Endothelial cell of umbilical vein (primary cell): ENCODE measurements at regions not wholly inside any gene's neighbourhood (a gene's known extent, or its start where the extent isn't known, plus 50 kb on each side); places are given as distances from the start of the nearest gene placed in this dataset.

Experiments used
- BruUV-seq: library from RNA; stranded (reverse); fragments of 400-500 nt; replicated peaks from 2 replicates; lab custom pipeline; 2021; lab: Mats Ljungman, UMichigan
- CTCF ChIA-PET: fragments of 300-600, 350-600 bp; sonication (Branson Sonifier 250); formaldehyde crosslinking; loops from one replicate; lab custom pipeline; 2021; ENCODE audit warnings: antibody characterized with exemption, inconsistent platforms; lab: Charles Lee
- POLR2A ChIA-PET: fragments of 300-600, 350-600 bp; sonication (Branson Sonifier 250); formaldehyde crosslinking; loops from one replicate; lab custom pipeline; 2021; ENCODE audit warnings: antibody characterized with exemption, inconsistent platforms; lab: Charles Lee
- DNase-seq: peaks from one replicate; pipeline ENCODE4 v3.0.0-alpha.2; 2011; ENCODE audit warnings: low read depth, low spot score
- FAIRE-seq: peaks from 2 replicates; lab custom pipeline; 2011; peaks lifted over from hg19 to GRCh38; lab: Jason Lieb, UNC
- H2AFZ ChIP-seq: 2 replicates; pipeline ENCODE4 v1.6.0; 2012; ENCODE audit warnings: low read depth, low read length, control low read depth, inconsistent platforms
- H3K27ac ChIP-seq: 2 replicates; pipeline ENCODE4 v1.5.1; 2011; ENCODE audit warnings: low read depth, mild to moderate bottlenecking, control low read depth, low read length, moderate library complexity; ENCODE audit not compliant: insufficient read depth
- H3K27me3 ChIP-seq, 2 experiments: 2 replicates each; pipeline versions ENCODE4 v1.6.0 to v1.6.1; 2011; ENCODE audit warnings: low read length in 2 of 2, mixed read lengths in 1 of 2; ENCODE audit not compliant: control insufficient read depth in 2 of 2, insufficient read depth in 2 of 2
- H3K36me3 ChIP-seq, 2 experiments: 2 replicates in 1 of 2; 3 replicates in 1 of 2; pipeline ENCODE4 v1.5.1; 2011; ENCODE audit warnings: low read length in 2 of 2, mild to moderate bottlenecking in 1 of 2, moderate library complexity in 1 of 2; ENCODE audit not compliant: control insufficient read depth in 2 of 2, insufficient read depth in 2 of 2; ENCODE audit errors: extremely low read depth in 1 of 2
- H3K4me1 ChIP-seq: 3 replicates; pipeline ENCODE4 v1.5.1; 2011; ENCODE audit warnings: mild to moderate bottlenecking, low read length; ENCODE audit not compliant: control insufficient read depth, insufficient read depth; ENCODE audit errors: extremely low read depth
- H3K4me2 ChIP-seq: 2 replicates; pipeline ENCODE4 v1.6.1; 2011; ENCODE audit warnings: low read length, control low read depth, mixed read lengths; ENCODE audit not compliant: insufficient read depth
- H3K4me3 ChIP-seq, 3 experiments: fragments of 200-600 bp in 1 of 3; sonication (generic), shearing (Covaris generic) in 1 of 3; replicated peaks in 1 of 3; 2 replicates each; pipeline ENCODE4 v1.5.1; 2011 to 2016; ENCODE audit warnings: control low read depth in 3 of 3, low read length in 3 of 3, mild to moderate bottlenecking in 2 of 3, inconsistent platforms in 1 of 3, low read depth in 1 of 3, moderate library complexity in 1 of 3; ENCODE audit not compliant: insufficient read depth in 1 of 3
- H3K79me2 ChIP-seq: 2 replicates; pipeline ENCODE4 v1.6.0; 2012; ENCODE audit warnings: low read length, inconsistent platforms; ENCODE audit not compliant: control insufficient read depth, insufficient read depth
- H3K9ac ChIP-seq: replicated peaks from 2 replicates; pipeline ENCODE3; 2011; ENCODE audit warnings: low read length, control low read depth; ENCODE audit not compliant: insufficient read depth; ENCODE audit errors: extremely low read depth
- H3K9me1 ChIP-seq: replicated peaks from 3 replicates; pipeline ENCODE4 v1.6.0; 2011; ENCODE audit warnings: mild to moderate bottlenecking, low read length; ENCODE audit not compliant: control insufficient read depth, insufficient read depth; ENCODE audit errors: extremely low read depth
- H3K9me3 ChIP-seq: replicated peaks from 2 replicates; pipeline ENCODE4 v1.5.1; 2012; ENCODE audit warnings: low read length, inconsistent platforms; ENCODE audit not compliant: control insufficient read depth, insufficient read depth
- H4K20me1 ChIP-seq: replicated peaks from 2 replicates; pipeline ENCODE3; 2011; ENCODE audit warnings: mild to moderate bottlenecking, low read length; ENCODE audit not compliant: control insufficient read depth, insufficient read depth; ENCODE audit errors: extremely low read depth
- CTCF ChIP-seq, 2 donors: IDR thresholded peaks; 1 replicate in 1 of 2; 2 replicates in 1 of 2; pipeline ENCODE4 v1.5.1; 2011; ENCODE audit warnings: low read length in 2 of 2, mild to moderate bottlenecking in 2 of 2, moderate library complexity in 2 of 2, control low read depth in 1 of 2, inconsistent platforms in 1 of 2, low read depth in 1 of 2; ENCODE audit not compliant: insufficient read depth in 1 of 2; ENCODE audit errors: extremely low read depth in 1 of 2
- EZH2 ChIP-seq: IDR thresholded peaks from 2 replicates; pipeline ENCODE4 v1.6.1; 2012; ENCODE audit warnings: borderline replicate concordance, low read depth, mild to moderate bottlenecking, moderate library complexity, low read length, inconsistent platforms; ENCODE audit not compliant: severe bottlenecking
- FOS ChIP-seq: IDR thresholded peaks from 2 replicates; pipeline ENCODE4 v1.6.1; 2011; ENCODE audit warnings: mild to moderate bottlenecking, low read length, moderate library complexity, borderline replicate concordance; ENCODE audit not compliant: insufficient read depth
- GATA2 ChIP-seq: IDR thresholded peaks from 2 replicates; pipeline ENCODE4 v1.7.0; 2011; ENCODE audit warnings: low read depth, mild to moderate bottlenecking, moderate library complexity, mixed read lengths, low read length; ENCODE audit not compliant: insufficient read length, insufficient read depth
- JUN ChIP-seq: IDR thresholded peaks from 2 replicates; pipeline ENCODE4 v1.6.1; 2011; ENCODE audit warnings: borderline replicate concordance, low read depth; ENCODE audit not compliant: insufficient read length, insufficient read depth
- MAX ChIP-seq: IDR thresholded peaks from 2 replicates; pipeline ENCODE4 v1.6.1; 2011; ENCODE audit not compliant: insufficient read depth, insufficient read length
- MYC ChIP-seq: IDR thresholded peaks from one replicate; pipeline ENCODE4 v1.6.1; 2011; ENCODE audit warnings: mild to moderate bottlenecking, low read depth, low read length
- POLR2A ChIP-seq: IDR thresholded peaks from 2 replicates; pipeline ENCODE4 v1.6.1; 2012; ENCODE audit warnings: low read depth, mild to moderate bottlenecking, control low read depth, low read length
- POLR2AphosphoS5 ChIP-seq: IDR thresholded peaks from 2 replicates; pipeline ENCODE4 v1.6.1; 2012; ENCODE audit warnings: low read depth, mild to moderate bottlenecking, control low read depth, low read length, moderate library complexity; ENCODE audit not compliant: insufficient read depth
- dilution Hi-C: fragments of 300-500 bp; cut with MboI; formaldehyde crosslinking; loops from one replicate; pipeline ENCODE4 v1.15.0; 2019; ENCODE audit warnings: low sequenced_read_pairs; ENCODE audit not compliant: extremely low pct_ligation_motif_present
- intact Hi-C: fragments of 100-400 bp; cut with micrococcal nuclease; formaldehyde crosslinking; loops from one replicate; pipeline ENCODE4 v1.10.0; 2022

- no peaks in the 10 kb centered on the region for H3K4me1 ChIP-seq
- FAIRE-seq (no peak), DNase-seq (no peak)
- TF ChIP-seq POLR2AphosphoS5, result no peak
- no peak for TF ChIP-seq JUN
- no peaks in the 10 kb centered on the region for H4K20me1 ChIP-seq
- CTCF ChIA-PET, result no interaction called here
- H3K9me1 ChIP-seq, result no peaks in the 10 kb centered on the region
- no peaks in the 10 kb centered on the region for H3K79me2 ChIP-seq
- H2AFZ ChIP-seq, result no peak overlapping the region
- dilution Hi-C loops, result no loop called here
- no peak overlapping the region for H3K4me2 ChIP-seq
- POLR2A ChIA-PET, result no interaction called here
- intact Hi-C loops, result no loop called here
- no TSS peak for BruUV-seq
- no peaks in the 10 kb centered on the region for H3K36me3 ChIP-seq
- no peaks in the 10 kb centered on the region for H3K9me3 ChIP-seq
- no peak overlapping the region for H3K4me3 ChIP-seq
- no peak overlapping the region for H3K9ac ChIP-seq
- no peaks in the 10 kb centered on the region for H3K27me3 ChIP-seq
- no peak overlapping the region for H3K27ac ChIP-seq
These were observed 550.8 kb upstream of the CHAC2 start for GRCh38 chr2:53216805-53217204.

GRCh38 chr2:53212576-53212975, 555.0 kb upstream of the CHAC2 start:
- no peak for FAIRE-seq
- no peaks in the 10 kb centered on the region for H3K9me1 ChIP-seq
- H4K20me1 ChIP-seq, result no peaks in the 10 kb centered on the region
- intact Hi-C loops, result no loop called here
- H3K4me3 ChIP-seq, result no peak overlapping the region
- DNase-seq, result no peak
- dilution Hi-C loops, result no loop called here
- no peaks in the 10 kb centered on the region for H3K79me2 ChIP-seq
- BruUV-seq, result no TSS peak
- H3K36me3 ChIP-seq, result no peaks in the 10 kb centered on the region
- TF ChIP-seq MAX (no peak), CTCF (IDR thresholded peaks at IDR 0.05; ENCODE audit: extremely low read depth in 1 of 2, insufficient read depth in 1 of 2, low read depth in 1 of 2, low read length in 2 of 2) (no peak), FOS (no peak), EZH2 (no peak), JUN (no peak), GATA2 (no peak), POLR2AphosphoS5 (no peak), MYC (no peak), POLR2A (no peak)
- H3K9me3 ChIP-seq, result no peaks in the 10 kb centered on the region
- no peak overlapping the region for H3K27ac ChIP-seq
- no peaks in the 10 kb centered on the region for H3K4me1 ChIP-seq
- no peaks in the 10 kb centered on the region for H3K27me3 ChIP-seq
- no peak overlapping the region for H3K9ac ChIP-seq
- POLR2A ChIA-PET, result no interaction called here
- H3K4me2 ChIP-seq, result no peak overlapping the region
- no peak overlapping the region for H2AFZ ChIP-seq
- CTCF ChIA-PET, result no interaction called here
